Osteocyte (in vitro differentiated cells): ENCODE measurements at regions not wholly inside any gene's neighbourhood (a gene's known extent, or its start where the extent isn't known, plus 50 kb on each side); places are given as distances from the start of the nearest gene placed in this dataset.
A peak's percentile ranks its signal among the peaks of the same experiment; 100 is the strongest.

Source experiments
- DNase-seq: peaks from one replicate; pipeline ENCODE4 v3.0.0; 2021; ENCODE audit warnings: mixed read lengths; ENCODE audit not compliant: unreplicated experiment; ENCODE audit errors: extremely low spot score
- H3K27ac Mint-ChIP-seq: one replicate; pipeline ENCODE4 v1.8.0; 2021; ENCODE audit warnings: mild to moderate bottlenecking, mixed read lengths; ENCODE audit not compliant: unreplicated experiment
- H3K27me3 Mint-ChIP-seq: one replicate; pipeline ENCODE4 v1.8.0; 2021; ENCODE audit warnings: mixed read lengths; ENCODE audit not compliant: unreplicated experiment
- H3K36me3 Mint-ChIP-seq: one replicate; pipeline ENCODE4 v1.8.0; 2021; ENCODE audit warnings: mixed read lengths; ENCODE audit not compliant: unreplicated experiment
- H3K4me1 Mint-ChIP-seq: one replicate; pipeline ENCODE4 v1.8.0; 2021; ENCODE audit warnings: mixed read lengths; ENCODE audit not compliant: unreplicated experiment
- H3K4me3 Mint-ChIP-seq: one replicate; pipeline ENCODE4 v1.8.0; 2021; ENCODE audit warnings: mild to moderate bottlenecking, moderate library complexity, mixed read lengths; ENCODE audit not compliant: unreplicated experiment
- H3K9me3 Mint-ChIP-seq: one replicate; pipeline ENCODE4 v1.8.0; 2021; ENCODE audit warnings: mixed read lengths; ENCODE audit not compliant: unreplicated experiment
- TF ChIP-seq, protein P1 (sequence below): fragments of 200-600 bp; sonication (generic); IDR thresholded peaks from 2 replicates; pipeline ENCODE4 v1.5.0; 2021; ENCODE audit warnings: antibody characterized with exemption, mild to moderate bottlenecking, moderate library complexity

DNA sequence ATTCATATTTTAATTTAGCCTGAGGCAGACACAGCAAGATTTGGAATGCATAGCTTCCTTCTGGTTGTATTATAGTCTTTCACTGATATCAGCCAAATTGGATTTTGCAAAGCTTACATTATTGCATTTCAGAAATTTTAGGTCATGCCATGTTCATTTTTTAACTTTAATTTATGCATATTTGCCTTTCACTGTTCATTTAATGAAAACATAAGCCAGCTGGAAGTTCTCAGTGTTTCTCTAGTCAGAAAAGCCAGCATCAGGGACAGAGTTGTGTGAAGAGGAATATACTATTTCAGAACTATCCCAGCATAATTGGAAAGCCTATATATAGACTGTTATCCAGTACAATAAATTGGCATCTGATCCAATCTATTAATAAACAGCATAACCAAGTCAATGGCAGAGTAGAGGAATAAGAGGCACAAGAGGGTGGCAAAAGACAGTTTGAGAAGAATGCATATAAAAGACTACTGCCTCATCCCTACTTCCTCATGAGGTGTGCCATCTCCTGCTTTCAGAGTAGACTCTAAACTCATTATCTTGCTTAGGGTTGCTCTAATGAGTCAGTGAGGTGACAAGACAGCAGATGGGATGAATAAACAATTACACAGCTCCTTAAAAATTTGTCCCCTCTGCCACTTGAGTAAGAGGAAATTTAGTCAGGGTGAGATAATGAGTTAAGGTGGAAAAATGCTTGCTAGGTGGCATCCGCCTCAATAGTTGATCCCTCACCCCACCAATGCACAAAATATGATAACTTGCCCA, 159.8 kb upstream of the HCRTR2 start:
- DNase-seq: no peak
- peaks cover 3% of the 10 kb centered on the region for H3K9me3 Mint-ChIP-seq
- peak overlapping the region; percentile 63 for H3K27ac Mint-ChIP-seq
- TF ChIP-seq, protein P1, sequence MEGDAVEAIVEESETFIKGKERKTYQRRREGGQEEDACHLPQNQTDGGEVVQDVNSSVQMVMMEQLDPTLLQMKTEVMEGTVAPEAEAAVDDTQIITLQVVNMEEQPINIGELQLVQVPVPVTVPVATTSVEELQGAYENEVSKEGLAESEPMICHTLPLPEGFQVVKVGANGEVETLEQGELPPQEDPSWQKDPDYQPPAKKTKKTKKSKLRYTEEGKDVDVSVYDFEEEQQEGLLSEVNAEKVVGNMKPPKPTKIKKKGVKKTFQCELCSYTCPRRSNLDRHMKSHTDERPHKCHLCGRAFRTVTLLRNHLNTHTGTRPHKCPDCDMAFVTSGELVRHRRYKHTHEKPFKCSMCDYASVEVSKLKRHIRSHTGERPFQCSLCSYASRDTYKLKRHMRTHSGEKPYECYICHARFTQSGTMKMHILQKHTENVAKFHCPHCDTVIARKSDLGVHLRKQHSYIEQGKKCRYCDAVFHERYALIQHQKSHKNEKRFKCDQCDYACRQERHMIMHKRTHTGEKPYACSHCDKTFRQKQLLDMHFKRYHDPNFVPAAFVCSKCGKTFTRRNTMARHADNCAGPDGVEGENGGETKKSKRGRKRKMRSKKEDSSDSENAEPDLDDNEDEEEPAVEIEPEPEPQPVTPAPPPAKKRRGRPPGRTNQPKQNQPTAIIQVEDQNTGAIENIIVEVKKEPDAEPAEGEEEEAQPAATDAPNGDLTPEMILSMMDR: no peak
- H3K4me3 Mint-ChIP-seq: no peak overlapping the region
- H3K36me3 Mint-ChIP-seq: no peaks in the 10 kb centered on the region
- H3K27me3 Mint-ChIP-seq: no peaks in the 10 kb centered on the region
- H3K4me1 Mint-ChIP-seq: peaks cover 52% of the 10 kb centered on the region

GRCh38 chr6:55016261-55016660, 158.1 kb upstream of the HCRTR2 start:
- peaks cover 3% of the 10 kb centered on the region for H3K9me3 Mint-ChIP-seq
- TF ChIP-seq, protein P1: no peak
- no peak overlapping the region for H3K27ac Mint-ChIP-seq
- no peaks in the 10 kb centered on the region for H3K36me3 Mint-ChIP-seq
- H3K27me3 Mint-ChIP-seq: no peaks in the 10 kb centered on the region
- H3K4me3 Mint-ChIP-seq: no peak overlapping the region
- H3K4me1 Mint-ChIP-seq: peaks cover 48% of the 10 kb centered on the region
- no peak for DNase-seq

DNA sequence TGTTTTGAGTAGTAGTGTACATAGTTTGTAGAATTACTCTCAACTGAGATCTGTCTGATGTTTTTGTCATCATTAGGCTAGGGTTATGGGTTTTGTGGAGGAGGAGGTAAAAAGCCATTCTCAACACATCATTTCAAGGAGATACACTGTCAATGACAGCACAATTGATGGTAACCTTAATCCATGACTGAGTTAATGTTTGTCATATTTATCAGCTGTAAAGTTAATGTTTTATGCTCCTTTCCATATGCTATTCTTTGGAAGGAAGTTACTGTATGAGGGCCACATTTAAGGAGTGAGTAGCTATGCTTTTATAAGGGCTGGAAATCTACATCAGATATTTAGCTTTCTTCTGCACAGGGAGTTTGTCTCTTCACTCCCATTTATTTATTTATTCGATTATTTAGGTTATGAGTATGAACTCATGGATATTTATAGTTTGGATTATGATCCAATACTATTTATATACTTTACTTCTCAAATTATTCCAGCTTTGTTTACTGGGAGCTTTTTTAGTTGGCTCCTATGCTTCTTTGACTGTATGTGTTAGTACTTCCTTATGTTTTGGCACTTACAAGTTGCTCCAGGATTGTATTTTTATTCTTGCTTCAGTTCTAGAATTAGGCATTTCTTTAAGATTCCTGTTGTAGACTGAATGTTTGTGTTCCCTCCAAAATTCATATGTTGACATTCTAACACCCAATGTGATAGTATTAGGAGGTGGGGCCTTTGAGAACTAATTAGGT, 156.6 kb upstream of the HCRTR2 start:
- H3K27me3 Mint-ChIP-seq: no peaks in the 10 kb centered on the region
- peaks cover 3% of the 10 kb centered on the region for H3K9me3 Mint-ChIP-seq
- H3K4me3 Mint-ChIP-seq: no peak overlapping the region
- no peak overlapping the region for H3K27ac Mint-ChIP-seq
- H3K36me3 Mint-ChIP-seq: no peaks in the 10 kb centered on the region
- TF ChIP-seq, protein P1: no peak
- peaks cover 35% of the 10 kb centered on the region for H3K4me1 Mint-ChIP-seq
- DNase-seq: no peak

GRCh38 chr6:55019591-55019990, 154.7 kb upstream of the HCRTR2 start:
- H3K9me3 Mint-ChIP-seq: peaks cover 3% of the 10 kb centered on the region
- H3K36me3 Mint-ChIP-seq: no peaks in the 10 kb centered on the region
- TF ChIP-seq, protein P1: no peak
- no peak overlapping the region for H3K4me3 Mint-ChIP-seq
- H3K27me3 Mint-ChIP-seq: no peaks in the 10 kb centered on the region
- peaks cover 21% of the 10 kb centered on the region for H3K4me1 Mint-ChIP-seq
- no peak for DNase-seq
- H3K27ac Mint-ChIP-seq: no peak overlapping the region

GRCh38 chr6:55023230-55023629, 151.1 kb upstream of the HCRTR2 start:
- TF ChIP-seq, protein P1: no peak
- Mint-ChIP-seq H3K36me3 (no peaks in the 10 kb centered on the region), H3K9me3 (peaks cover 3% of the 10 kb centered on the region), H3K4me3 (no peak overlapping the region), H3K27me3 (no peaks in the 10 kb centered on the region), H3K27ac (no peak overlapping the region), H3K4me1 (no peaks in the 10 kb centered on the region)
- no peak for DNase-seq
